ENCODE measurements at regions not wholly inside any gene's neighbourhood (a gene's known extent, or its start where the extent isn't known, plus 50 kb on each side); places are given as distances from the start of the nearest gene placed in this dataset.

DNA sequence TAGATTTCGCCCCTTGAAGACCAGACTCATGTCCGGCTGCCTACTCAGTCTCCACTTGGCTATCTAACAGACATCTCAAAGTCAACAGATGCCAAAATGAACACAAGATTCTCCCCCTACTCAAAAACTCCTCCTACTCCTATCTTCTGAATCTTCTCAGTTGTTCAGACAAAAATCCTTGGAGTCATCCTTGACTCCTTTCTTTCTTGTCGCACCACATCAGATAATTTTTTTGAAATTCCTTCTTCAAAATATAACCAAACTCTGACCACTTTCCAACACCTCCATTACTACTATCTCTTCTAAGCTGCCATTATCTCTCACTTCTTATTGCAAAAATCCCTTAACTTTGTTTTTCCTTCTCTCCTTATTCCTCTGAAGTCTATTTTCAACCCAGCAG is 141.9 kb upstream of the SLC7A14 start:
- DNase-seq = no peak

DNA sequence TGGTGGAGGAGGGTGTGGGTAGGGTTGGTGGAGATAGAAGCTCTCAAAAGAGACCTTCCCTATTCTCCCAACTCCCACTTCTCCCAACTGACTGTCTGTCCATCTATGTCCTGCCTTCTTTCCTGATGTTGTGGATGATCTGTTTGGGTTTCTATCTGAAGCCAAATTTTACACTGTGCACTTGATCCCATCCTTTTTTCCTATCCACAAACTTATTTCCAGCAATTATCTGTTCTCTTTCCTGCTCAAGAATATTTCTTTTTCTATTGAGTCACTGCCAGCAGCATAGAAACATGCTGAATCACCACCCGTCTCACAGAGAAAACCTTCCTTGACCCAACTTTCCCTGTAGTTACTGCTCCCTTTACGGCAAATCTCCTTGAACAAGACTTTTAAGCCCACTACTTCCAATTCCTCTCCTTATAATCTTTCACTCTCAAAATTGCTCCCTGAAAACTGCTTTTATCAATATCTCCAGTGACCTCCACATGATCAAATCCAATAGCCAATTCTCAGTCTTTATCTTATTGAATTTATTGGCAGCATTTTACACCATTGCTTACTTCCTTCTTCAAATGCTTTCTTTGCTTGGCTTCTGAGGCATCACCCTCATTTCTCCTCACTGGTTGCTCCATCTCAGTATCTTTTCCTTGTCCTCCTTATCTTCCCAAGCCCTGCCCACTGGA is 141.2 kb upstream of the SLC7A14 start:
- DNase-seq = no peak

DNA sequence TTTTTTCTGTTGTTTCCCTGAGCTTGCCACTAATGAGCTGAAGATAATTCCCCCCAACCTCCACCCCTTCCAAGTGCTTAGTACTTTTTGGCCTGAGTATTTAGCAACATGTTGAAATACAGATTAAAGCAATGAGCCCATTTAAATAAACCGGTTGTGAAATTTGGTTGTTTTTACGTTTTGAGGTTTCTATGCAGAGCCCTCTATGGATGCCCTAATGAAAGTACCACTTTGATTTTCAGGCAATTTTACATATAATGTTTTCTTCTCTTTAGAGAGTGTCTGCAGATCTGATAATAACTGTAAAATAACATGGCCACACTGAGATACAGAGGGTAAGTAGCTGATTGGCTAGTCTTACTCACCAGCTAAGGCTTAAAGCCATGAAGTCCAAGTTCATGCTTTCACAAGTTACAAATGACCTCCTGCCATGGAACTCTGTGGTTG is 139.4 kb upstream of the SLC7A14 start:
- DNase-seq = no peak

DNA sequence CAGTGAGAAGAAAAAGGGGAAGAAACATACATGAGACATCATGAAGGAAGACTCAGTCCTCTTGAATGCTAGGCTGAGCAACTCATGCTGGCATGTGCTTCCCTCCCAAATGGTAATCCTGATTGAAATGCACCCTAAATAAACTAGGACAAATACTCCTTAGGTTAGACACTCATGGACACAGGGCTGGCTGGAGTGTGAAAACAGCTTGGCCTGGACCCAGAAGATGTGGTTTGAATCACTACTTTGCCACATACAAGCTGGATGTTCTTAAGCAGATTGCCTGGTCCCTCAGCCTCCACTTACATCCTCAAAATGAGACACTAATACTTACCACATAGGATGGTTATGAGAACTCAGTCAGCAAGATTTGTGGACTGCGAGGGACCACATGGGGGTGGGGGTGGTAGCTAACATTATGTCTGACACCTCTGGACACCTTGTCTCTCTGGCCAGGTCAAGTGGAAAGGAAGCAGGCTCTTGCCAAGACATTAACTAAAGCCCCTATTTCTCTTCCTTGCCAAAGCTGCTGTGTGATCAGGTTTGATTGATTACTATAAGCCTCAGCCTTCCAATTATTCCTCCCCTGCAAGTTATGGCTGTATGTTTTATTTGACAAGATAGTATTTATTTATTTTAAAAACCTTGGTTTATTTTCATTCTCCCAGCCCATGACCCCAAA is 138.9 kb upstream of the SLC7A14 start:
- no peak for DNase-seq

DNA sequence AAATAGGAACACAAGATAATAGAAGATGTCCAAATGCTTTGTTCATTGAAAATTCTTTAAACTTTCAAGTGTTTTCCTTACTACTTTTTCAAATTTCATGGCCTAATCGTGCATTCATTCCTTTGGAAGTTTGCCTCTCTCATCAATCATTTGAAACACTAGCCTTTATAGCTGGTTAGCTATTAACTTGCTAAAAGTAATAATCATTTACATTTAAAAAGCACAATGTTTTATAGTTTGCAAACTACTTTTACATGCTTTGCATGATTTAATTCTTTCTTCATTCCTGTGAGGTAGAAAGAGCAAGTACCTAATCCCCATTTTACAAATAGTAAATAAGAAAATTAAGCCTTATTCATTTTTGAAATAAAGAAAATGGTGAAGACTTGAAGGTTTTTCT is 137.4 kb upstream of the SLC7A14 start:
- DNase-seq = no peak

DNA sequence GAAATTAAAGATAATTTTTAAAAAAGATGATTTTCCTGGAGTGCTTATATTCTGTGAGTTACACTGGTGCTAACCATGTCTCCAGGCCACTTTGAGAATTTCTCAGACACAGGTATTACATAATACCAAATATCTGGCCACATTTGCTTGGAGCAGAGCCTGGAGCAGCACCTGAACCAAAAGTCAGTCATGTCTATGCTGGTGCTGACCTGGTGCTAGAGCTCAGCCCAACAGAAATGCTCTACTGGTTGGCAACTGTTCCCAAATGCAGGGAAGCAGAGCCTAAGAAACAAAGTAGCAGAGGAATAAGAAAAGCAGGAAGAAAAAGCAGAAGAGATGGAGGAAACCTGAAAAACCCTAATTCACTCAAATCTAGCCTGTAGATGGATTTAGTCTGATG is 135.7 kb upstream of the SLC7A14 start:
- DNase-seq = no peak

DNA sequence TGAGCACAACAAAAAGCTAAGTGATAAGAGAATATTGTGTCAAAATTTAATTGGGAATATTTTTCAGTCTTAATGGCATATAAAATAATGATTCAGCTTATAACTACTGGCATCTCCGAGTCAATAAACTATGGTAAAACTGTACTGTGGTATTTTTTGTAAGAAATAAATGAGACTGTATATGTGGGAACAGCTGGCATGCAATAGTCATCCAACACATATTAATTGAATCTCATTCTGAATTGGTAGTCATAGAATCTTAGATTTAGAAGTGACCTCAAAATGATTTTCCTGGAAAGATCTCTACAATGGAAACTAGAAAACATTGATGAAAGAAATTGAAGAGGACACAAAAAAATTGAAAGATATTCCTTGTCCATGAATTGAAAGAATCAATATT is 133.4 kb upstream of the SLC7A14 start:
- no peak for DNase-seq

DNA sequence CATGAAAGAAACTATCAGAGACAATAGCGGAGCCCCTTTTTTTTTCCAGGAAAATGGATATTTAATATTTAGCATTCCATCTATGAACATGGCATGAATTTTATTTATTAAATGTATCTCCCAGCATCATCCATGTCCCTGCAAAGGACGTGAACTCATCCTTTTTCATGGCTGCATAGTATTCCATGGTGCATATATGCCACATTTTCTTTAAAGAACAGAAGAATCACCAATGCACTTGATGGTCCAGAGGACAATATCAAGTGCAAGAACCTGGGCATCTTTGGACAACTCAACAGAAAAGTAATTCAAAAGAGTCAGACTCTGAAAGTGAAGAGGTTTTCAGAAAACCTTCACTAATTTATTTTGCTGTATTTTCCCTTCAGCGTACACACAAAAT is 133.0 kb upstream of the SLC7A14 start:
- DNase-seq = no peak

DNA sequence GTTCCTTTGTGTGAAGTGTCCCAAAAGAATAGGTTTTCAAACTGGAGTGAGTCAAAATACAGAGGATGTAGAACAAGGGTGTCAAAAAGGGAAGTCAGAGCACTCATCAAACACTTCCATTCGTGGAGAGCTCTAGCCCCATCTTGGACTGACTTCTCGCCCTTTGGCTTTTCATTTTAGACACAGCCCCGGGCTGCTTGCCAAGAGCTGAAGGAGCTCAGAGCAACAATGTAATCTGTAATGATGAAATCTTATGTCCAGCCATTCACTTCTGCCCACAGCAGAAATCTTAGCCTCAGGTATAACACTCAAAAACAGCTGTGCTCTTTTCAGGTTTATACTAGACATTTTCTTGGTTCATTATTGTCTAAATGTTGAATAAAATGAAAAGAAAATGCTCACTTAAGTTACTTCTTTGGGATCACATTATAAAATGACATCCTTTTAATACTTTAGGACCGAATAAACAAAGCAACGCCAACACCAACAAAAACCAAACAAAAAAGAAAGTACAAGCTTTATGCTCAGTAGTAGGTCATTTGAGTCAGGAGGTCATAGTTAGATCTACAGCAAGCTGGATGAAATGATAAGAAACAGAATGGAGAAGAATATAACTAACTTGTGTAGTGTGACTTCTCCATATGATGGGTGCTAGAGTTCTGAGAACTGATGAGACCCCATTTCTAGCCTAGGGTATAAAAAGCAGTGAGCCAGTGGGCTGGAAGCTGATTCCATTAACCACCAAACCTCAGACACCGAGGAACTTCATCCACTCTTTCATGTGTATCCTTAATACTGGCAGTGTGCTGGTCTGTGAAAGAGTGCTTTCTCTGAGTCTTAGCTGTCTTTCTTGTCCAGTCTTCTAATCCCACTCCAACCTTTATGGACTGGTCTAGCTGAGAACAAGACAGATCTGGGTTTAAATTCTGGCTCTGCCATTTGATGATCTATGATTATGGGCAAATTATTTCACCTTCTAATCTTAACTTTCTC is 131.8 kb upstream of the SLC7A14 start:
- DNase-seq = no peak

DNA sequence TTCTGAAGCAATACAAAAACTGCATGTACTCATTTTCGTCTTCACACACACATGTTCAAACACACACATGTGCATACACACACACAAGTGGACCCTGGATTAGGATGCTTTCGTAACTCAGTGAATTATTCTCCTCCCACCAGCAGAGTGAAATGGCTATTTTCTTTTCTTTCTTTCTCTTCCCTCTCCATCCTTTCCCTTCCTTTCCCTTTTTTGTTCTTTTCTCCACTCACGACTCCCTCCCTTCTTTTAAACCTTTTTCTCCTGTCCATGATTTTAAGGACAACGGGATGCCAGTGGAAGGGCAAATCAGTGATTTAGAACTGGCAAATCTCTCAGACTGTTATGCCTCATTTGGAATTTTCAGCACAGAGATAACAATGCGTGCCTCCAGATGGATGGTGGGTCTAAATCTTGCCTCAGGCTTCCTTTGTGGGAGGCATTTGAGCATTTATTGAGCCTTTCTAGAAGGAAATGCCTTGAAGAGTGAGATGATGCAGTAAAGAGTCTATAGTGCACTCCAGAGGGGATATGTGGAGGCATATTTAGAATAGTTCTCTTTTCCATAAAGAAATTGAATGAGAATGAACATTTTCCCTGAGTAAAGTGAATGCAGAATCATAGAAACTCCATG is 130.4 kb upstream of the SLC7A14 start:
- no peak for DNase-seq

DNA sequence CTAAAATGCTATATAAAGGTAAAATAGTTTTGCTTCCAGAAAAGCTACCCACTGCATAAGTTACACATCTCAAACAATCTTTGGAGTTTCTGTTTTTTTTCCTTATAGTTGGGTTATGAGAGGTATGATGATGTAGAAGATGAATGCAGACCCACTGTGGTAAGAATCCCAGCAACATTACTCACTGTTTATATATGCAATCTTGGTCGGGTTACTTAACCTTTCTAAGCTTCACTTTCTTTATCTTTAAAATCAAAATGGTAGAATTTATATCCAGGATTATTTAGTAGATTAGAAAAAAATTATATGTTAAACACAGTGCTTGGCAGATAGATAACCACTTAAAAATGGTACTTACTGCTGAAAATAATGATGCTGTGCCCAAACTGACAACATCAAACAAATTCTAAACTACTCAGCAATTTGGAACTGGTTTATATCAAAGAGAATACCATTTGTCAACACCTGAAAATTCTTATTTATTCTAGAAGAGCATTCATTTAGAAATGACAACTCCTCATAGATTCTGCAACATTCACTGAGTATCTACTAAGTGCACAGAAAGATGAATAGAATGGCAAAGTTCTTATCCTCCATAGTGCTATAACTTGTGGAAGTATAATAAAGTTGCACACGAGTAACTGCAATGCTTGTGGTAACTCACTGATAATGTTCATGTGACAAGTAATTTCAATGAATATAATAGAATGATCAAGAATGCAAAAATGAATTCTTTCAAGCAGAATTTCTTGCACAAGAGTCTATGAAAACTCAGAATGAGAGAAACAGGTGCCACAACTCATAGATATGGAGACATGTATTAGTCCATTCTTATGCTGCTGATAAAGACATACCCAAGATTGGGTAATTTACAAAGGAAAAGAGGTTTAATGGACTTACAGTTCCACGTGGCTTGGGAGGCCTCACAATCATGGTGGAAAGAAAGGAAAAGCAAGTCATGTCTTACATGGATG is 129.0 kb upstream of the SLC7A14 start:
- DNase-seq = no peak

DNA sequence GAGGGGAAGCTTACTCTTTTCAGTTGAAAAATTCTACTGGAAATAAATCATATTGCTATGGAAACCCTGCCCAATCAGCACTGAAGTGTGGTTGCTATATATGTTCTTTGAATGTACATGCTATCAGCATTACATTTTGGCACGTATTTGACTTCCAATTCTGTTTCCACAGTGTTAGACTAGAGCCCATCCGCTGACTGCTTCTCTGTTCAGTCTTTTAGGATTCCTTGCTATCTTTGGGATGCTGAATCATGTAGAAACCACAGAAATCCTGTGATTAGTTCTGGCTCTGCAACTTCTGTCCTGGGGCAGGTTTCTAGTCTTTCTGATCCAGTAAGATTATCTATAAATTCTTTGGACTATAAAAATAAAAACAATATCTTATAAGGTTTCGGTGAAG is 128.2 kb upstream of the SLC7A14 start:
- DNase-seq = no peak

DNA sequence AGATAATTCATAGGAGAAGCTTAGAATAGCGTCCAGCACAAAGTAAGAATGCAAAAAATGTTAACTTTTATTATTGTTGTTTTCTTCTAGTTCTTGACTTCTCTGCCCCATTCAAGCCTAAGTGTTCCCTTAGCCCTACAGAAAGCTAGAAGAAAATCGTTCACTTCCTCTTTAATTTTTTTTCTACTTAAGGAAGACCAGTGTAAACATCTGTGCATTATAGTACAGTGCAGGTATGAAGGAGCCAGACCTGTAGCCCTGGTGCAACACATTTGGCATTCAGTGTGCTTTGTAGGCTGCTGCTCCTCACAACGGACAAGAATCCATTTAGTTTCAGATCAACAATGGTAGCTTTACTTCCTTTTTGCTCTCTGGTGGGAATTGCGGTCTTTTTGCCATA is 127.8 kb upstream of the SLC7A14 start:
- no peak for DNase-seq

DNA sequence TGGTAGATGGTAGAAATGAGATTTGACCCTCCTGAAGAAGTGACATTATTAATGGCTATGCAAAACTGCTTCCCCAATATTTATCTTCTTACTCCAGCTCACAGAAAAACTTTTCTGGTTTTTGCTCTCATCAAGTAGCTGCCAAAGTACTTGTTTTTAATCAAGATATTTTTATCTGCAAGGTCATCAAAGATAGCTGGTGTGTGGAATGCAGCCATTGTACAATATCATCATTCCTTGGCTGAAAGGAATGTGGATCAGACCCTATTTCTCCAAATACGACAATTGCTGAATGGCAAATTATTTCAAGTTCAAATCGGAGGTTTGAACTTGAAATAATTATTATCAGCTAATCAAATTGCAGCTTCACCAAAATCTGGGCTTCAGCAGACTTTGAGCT is 126.9 kb upstream of the SLC7A14 start:
- DNase-seq = no peak

DNA sequence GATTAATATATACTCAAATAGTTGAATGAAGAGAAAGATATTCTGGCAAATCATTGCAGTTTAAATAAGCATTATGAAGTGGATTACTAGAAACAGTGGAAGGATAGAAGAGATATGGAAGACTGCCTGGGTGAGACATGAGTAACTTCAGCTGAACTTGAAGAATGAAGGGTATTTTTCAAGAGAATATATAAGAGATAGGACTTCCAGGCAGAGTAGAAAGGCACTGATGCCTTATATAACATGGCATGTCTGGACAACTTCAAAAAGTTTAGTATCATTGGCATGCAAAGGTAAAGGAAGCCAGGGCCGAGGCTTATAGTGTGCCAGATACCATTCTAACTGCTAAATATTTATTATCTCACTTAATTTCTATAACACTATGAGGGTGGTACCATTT is 126.5 kb upstream of the SLC7A14 start:
- DNase-seq = no peak

DNA sequence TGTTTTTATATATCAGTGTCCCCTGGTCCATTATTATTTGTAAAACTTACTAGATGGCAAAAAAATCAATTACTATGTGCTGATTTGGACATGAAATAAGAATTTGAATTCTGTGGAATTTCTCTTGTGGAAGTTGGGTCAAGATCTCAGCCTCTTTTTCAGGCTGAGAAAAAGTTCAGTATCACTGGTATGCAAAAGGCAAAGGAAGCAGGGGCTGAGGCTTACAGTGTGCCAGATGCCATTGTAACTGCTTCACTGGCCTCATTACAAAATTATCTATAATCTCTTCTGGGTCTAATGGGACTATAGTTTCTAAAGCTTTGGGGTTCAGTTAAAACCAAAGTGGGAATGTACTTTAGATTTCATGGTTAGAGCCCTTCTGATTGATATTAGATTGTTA is 125.9 kb upstream of the SLC7A14 start:
- DNase-seq = no peak

DNA sequence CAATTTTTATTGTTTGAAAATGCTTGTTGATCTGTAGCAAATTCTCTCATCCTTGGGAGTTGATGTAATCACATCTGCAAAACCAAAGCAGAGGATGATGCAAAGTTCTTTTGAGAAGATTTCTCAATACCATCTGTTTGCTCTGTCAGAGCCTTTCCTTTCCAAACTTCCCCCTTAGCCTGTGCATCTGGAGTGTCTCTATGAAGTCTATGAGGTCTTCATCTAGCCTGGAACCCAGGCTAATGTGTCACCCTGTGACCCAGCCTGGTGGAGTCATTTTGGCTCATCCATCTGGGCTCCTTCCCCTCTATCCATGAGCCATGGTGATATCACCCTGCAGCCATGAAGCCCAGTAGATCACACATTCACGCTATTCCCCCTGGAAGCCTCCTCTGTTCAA is 123.2 kb upstream of the SLC7A14 start:
- DNase-seq = no peak

DNA sequence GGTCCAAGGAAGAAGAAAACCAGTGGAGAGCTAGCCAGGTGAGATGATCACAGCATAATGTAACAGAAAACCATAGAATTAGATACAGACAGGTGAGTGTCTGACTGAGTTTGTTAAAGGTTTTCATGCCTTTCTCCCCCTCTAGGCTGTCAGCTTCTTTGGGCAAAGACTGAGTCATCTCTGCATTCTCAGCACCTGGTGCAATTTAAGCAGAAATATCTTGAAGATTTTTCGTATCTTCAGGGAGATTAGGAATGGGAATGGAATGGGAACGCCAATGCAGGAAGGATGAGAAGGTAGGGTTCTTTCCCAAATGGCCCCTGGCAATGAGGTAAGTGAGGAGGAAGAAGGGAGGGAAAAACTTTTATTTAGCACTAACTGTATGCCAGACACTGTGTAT is 122.0 kb upstream of the SLC7A14 start:
- no peak for DNase-seq

DNA sequence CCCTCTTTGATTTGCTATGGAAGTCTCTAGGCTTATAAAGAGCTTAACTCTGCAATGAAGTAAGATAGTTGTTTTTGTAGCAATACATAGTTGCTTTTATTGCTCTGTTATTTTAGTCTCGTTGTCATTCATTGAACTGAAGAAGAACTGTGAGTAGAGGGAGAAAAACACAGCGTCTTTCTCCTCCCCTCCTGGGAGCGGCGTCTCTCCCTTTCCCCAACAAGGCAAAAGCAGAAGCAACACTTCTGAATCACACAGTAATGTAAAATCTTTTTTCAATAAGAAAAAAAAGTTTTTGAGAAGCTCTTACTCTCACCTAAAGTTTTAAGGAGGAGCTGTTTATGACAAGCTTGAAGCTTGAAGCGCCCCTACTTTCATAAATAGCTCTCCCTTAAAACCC is 119.3 kb upstream of the SLC7A14 start:
- DNase-seq = no peak

DNA sequence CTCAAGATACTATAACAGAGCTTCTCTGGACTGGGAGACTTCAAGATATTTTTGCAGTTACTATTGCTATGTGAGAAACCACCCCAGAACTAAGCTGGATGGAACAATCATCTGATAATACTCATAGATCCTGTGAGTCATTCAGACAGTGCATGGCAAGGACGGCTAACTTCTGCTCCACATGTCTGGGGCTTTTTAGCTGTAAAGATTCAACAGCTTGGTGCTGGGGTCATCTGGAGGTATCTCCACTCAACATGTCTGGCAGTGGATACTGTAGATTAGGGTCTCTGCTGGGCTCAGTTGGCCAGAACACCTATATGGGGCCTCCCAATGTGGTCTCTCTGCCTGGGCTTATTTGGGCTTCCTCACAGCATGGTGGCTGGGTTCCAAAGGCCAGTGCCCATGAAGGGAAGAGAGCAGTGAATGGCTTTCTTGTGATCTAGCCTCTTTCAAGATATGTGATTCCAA is 117.3 kb upstream of the SLC7A14 start:
- no peak for DNase-seq
